ENCODE measurements at regions not wholly inside any gene's neighbourhood (a gene's known extent, or its start where the extent isn't known, plus 50 kb on each side); places are given as distances from the start of the nearest gene placed in this dataset.
"Not testable (repeated sequence)": the region's sequence is repeated elsewhere in the genome, so short reads cannot be mapped to it uniquely, and the experiment has no call there.

GRCh38 chr4:179059396-179059795 is 1617.2 kb upstream of the AGA start:
- Mint-ChIP-seq H3K27ac (ENCODE audit: low read depth, unreplicated experiment) (no peak overlapping the region), H3K36me3 (ENCODE audit: insufficient read depth, unreplicated experiment) (no peaks in the 10 kb centered on the region), H3K9me3 (ENCODE audit: unreplicated experiment) (no peaks in the 10 kb centered on the region), H3K27me3 (ENCODE audit: insufficient read depth, unreplicated experiment) (no peaks in the 10 kb centered on the region), H3K4me3 (ENCODE audit: unreplicated experiment) (no peak overlapping the region), H3K4me1 (ENCODE audit: insufficient read depth, unreplicated experiment) (no peaks in the 10 kb centered on the region)
- DNase-seq (ENCODE audit: unreplicated experiment): no peak
- intact Hi-C loops (cut with micrococcal nuclease): no loop called here
- ChIA-PET POLR2A (no interaction called here), CTCF (interaction anchor here (0.7 kb wide), 1 partner anchor 249 kb away, joined by 3 read pairs; no protein-coding TSS in a partner anchor)
- TF ChIP-seq CTCF (IDR thresholded peaks at IDR 0.05; ENCODE audit: unreplicated experiment): no peak
- BruUV-seq (replicated peaks): no TSS peak

- CTCF ChIA-PET: interaction anchor here (0.6 to 1.1 kb wide), 3 partner anchors 21 to 107 kb away, joined by 3 to 4 read pairs (median 3); no protein-coding TSS in a partner anchor
- H3K9me3 Mint-ChIP-seq (ENCODE audit: unreplicated experiment); H3K36me3 Mint-ChIP-seq (ENCODE audit: insufficient read depth, unreplicated experiment); H3K4me1 Mint-ChIP-seq (ENCODE audit: insufficient read depth, unreplicated experiment); H3K27me3 Mint-ChIP-seq (ENCODE audit: insufficient read depth, unreplicated experiment); BruUV-seq (replicated peaks); H3K4me3 Mint-ChIP-seq (ENCODE audit: unreplicated experiment); H3K27ac Mint-ChIP-seq (ENCODE audit: low read depth, unreplicated experiment); intact Hi-C loops (cut with micrococcal nuclease); POLR2A ChIA-PET; DNase-seq (ENCODE audit: unreplicated experiment): not testable (repeated sequence)
Measured at GRCh38 chr4:179066254-179066653, 1624.0 kb upstream of the AGA start.

- intact Hi-C loops (cut with micrococcal nuclease): no loop called here
- POLR2A ChIA-PET: interaction anchor here (0.6 kb wide), 1 partner anchor 81 kb away, joined by 3 read pairs; no protein-coding TSS in a partner anchor
Measured at GRCh38 chr4:179071131-179071530, 1628.9 kb upstream of the AGA start.

GRCh38 chr4:179076865-179077264 is 1634.6 kb upstream of the AGA start:
- H3K4me1 Mint-ChIP-seq (ENCODE audit: insufficient read depth, unreplicated experiment): no peaks in the 10 kb centered on the region
- ChIA-PET POLR2A (no interaction called here), CTCF (interaction anchor here (0.6 kb wide), 1 partner anchor 347 kb away, joined by 3 read pairs; no protein-coding TSS in a partner anchor)
- H3K4me3 Mint-ChIP-seq (ENCODE audit: unreplicated experiment): no peak overlapping the region
- DNase-seq (ENCODE audit: unreplicated experiment): no peak
- intact Hi-C loops (cut with micrococcal nuclease): no loop called here
- no peak overlapping the region for H3K27ac Mint-ChIP-seq (ENCODE audit: low read depth, unreplicated experiment)
- no TSS peak for BruUV-seq (replicated peaks)
- peaks cover 4% of the 10 kb centered on the region for H3K9me3 Mint-ChIP-seq (ENCODE audit: unreplicated experiment)
- H3K36me3 Mint-ChIP-seq (ENCODE audit: insufficient read depth, unreplicated experiment): no peaks in the 10 kb centered on the region
- TF ChIP-seq CTCF (IDR thresholded peaks at IDR 0.05; ENCODE audit: unreplicated experiment): no peak
- no peaks in the 10 kb centered on the region for H3K27me3 Mint-ChIP-seq (ENCODE audit: insufficient read depth, unreplicated experiment)

More at GRCh38 chr4:179071131-179071530, 1628.9 kb upstream of the AGA start:
- BruUV-seq (replicated peaks): no TSS peak
- Mint-ChIP-seq H3K36me3 (ENCODE audit: insufficient read depth, unreplicated experiment) (no peaks in the 10 kb centered on the region), H3K4me1 (ENCODE audit: insufficient read depth, unreplicated experiment) (no peaks in the 10 kb centered on the region), H3K4me3 (ENCODE audit: unreplicated experiment) (no peak overlapping the region), H3K27me3 (ENCODE audit: insufficient read depth, unreplicated experiment) (no peaks in the 10 kb centered on the region), H3K27ac (ENCODE audit: low read depth, unreplicated experiment) (no peak overlapping the region), H3K9me3 (ENCODE audit: unreplicated experiment) (peaks cover 4% of the 10 kb centered on the region)
- TF ChIP-seq CTCF (IDR thresholded peaks at IDR 0.05; ENCODE audit: unreplicated experiment): no peak
- no peak for DNase-seq (ENCODE audit: unreplicated experiment)
- CTCF ChIA-PET: interaction anchor here (0.6 to 1.6 kb wide), 2 partner anchors 59 to 1570 kb away, joined by 3 read pairs; no protein-coding TSS in a partner anchor
